HCEC 1CT (cell line): ENCODE measurements at regions not wholly inside any gene's neighbourhood (a gene's known extent, or its start where the extent isn't known, plus 50 kb on each side); places are given as distances from the start of the nearest gene placed in this dataset.

ENCODE experiments used
- DNase-seq: peaks from one replicate; pipeline ENCODE4 v3.0.0-alpha.2; 2017

GRCh38 chr15:100737214-100737613 is 134.8 kb downstream of the ASB7 start:
- DNase-seq = no peak

- no peak for DNase-seq
Observed at GRCh38 chr15:100738614-100739013, 136.2 kb downstream of the ASB7 start.

DNA sequence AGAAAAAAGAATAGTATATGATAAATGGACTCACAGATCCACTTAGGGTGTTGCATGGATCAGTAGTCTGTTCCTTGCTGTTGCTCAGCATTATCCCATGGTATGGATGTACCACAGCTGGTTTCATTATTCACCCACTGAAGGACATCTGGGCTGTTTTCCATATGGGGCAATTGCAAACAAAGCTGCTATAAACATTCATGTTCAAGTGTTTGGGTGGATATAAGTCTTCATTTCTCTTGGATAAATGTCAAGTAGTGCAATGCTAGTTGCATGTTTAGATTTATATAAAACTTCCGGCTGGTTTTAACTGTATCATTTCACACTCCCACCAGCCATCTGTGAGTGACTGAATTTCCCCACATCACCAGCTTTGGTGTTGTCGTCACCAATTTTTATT is 137.7 kb downstream of the ASB7 start:
- peak; percentile 62 for DNase-seq

- DNase-seq = no peak
Observed at GRCh38 chr15:100751585-100751984, 128.0 kb upstream of the ALDH1A3 start.

- no peak for DNase-seq
Observed at GRCh38 chr15:100753503-100753902, 126.1 kb upstream of the ALDH1A3 start.

DNA sequence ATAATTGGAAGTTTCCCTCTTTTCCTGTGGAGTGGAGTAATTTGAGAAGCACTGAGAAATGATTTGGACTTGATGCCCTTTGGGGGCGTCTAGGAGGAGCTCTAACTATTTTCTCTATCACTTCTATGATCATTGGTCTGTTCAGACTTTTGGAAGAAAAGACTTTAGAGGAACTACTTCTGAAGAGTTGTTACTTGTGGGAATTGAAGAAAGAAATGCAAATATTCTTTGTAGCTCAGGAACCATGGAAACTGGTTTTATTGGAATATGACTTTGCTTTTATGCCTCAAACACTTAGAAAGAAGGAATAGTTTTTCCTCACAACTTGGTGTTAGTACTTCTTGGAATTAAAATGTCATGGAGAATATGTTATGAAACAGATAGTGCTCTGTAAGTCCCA is 122.0 kb upstream of the ALDH1A3 start:
- no peak for DNase-seq

GRCh38 chr15:100758555-100758954 is 121.1 kb upstream of the ALDH1A3 start:
- no peak for DNase-seq

DNA sequence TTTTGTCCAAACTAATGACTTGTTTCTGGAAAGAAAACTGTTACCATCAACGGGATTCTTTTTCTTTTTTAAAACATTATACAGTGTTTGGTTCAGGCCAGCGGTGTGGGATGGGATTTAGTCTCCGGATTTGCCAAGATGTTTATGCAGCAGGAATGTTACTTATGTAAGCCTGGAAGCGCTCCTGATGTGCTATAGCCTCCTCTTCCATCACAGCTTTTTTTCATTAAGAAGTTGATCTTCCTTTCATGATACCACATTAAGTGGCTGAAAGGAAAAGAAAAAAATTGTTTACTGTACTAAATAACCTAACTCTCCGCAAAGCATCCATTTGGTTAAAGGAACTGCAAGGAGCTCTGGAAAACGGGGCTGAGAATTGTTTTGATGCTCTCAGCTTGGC is 120.5 kb upstream of the ALDH1A3 start:
- DNase-seq = peak; percentile 55

GRCh38 chr15:100759698-100760356 is 119.8 kb upstream of the ALDH1A3 start:
- DNase-seq = peak; percentile 66

DNA sequence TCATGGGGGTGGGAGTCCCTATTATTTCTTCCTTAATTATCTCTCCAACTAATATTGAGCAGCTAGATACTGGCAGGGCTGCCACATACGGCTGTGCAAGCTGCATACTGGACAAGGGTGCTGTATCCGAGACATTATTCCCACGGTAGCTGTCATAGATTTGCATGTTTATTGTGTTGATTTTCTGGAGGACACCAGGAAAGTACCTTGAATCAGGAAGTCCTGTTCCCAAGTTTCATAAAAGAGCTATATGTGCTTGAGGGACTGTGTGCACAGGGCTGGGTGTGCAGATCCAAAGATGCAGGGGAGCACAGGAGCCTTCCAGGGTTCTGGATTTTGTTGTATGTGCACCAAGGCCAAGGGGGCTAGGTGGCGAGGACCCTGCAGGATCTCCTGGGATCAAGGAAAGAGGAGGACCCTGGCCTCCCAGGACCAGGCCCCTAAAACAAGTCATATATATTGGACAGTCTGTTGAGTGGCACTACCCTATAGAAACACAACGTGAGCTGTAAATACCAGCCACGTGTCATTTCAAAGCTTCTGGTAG is 119.2 kb upstream of the ALDH1A3 start:
- no peak for DNase-seq

DNA sequence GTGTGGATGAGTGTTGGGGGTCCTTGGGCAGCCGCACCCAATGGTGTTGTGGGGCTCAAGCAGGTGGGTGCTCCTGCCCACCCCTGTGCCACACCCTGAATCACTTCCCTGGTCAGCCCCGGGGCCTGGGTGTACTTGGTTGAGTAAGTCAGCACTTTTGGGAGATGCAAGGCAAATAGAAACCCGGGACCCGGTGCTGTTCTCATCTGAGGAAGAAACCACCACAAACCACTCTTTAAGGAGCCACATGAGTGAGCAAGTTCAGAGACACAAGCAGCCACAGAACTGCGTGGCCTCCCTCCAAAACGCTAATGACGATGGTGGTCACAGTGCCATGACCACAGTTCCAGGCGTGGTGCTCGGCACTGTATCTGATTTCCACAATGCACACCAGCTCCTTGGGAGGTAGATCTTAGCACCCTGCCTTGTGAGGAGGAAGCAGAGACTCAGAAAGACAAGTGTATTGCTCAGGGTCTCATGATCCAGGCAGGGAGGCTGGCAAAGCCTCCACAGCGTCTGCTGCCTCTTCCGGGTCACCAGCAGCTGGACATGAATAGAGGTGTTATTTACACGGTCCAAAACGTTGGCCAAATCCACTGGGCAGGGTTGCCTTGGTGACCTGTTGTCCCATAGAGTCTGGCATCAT is 118.2 kb upstream of the ALDH1A3 start:
- DNase-seq = no peak

GRCh38 chr15:100762289-100762688 is 117.3 kb upstream of the ALDH1A3 start:
- DNase-seq = no peak

DNA sequence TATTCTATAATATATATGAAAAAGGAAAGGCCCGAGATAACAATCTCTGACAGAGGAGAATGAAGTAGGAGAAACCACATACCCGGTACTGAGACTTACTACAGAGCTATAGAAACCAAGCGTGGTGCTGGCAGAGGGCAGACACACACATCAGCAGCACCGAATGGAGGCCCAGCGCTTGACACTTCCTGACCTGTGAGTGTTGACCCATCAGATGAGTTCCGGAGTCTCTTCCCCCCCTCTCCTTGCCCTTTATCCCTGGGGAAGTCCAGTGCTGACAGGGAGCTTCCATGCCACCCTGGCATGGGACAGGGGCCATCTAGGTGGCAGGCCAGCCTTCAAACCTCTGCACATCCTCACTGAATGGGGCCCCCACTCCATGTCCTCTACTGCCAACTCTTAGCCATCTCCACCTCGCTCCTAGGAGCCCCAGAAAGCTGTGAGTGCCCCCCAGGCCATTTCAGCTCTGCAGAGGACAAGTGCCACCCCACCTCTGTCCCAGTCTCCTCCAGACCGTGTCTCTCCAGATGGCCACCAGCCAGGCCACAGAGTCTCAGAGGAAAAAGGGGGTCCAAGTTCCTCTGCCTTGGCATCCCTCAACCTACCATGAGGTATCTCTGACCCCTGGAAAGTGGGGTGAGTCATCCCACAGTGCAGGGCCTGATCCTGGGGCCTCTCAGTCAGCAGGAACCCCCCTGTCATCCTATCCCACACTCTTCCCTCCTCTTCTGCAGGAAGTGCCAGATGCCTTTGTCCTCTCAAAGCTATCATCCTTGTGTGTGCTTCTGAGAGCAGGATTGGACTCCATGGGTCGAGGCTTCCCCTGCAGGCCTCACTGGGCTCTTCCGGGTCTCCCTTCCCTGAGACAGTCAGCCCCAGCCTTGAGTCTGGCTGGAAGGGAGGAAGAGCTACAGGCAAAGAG is 116.5 kb upstream of the ALDH1A3 start:
- no peak for DNase-seq

DNA sequence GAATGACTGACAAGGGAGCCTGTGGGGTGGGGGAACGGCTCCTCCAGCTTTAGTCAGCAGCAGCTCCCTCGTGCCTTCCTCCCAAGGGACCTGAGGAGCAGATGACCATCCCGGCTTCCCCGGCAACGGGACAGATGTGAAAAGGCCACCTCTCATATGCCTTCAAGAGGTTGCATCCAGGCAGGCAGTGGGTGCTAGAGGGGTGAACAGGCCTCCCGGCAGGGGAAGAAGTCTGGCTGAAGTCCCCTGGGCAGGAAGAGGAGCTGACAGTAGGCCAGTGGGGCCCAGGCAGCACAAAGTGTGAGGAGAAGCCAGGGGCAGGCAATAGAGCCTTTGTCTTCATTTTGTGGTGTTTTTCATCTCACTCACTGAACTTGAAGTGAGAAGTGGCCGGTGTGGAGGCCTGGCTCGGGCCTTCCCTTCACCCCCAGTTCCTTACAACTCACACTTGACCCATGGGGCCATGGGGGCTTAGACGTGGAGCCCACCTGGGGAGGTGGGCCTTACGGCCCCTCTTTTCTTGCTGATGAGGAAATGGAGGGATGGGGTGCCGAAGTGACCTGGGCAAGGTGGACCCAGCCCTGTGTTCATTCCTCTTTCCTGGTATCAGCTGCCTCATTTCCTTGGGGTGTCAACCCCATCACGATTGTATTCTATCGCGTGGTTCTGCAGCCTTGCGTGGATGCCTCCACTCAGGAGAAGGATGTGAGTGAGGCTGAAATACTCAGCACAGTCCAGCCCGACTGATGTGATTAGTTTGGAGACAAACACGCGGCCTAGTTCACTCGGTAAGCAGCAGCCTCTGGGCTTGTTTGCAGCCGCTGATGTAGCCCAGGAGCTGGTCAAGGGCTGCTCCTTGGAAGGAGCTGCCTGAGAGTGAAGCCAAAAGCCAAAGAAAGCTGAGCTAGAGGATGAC is 115.5 kb upstream of the ALDH1A3 start:
- no peak for DNase-seq

GRCh38 chr15:100764778-100765466 is 114.7 kb upstream of the ALDH1A3 start:
- no peak for DNase-seq

GRCh38 chr15:100765467-100766241 is 114.0 kb upstream of the ALDH1A3 start:
- no peak for DNase-seq

GRCh38 chr15:100766243-100767000 is 113.2 kb upstream of the ALDH1A3 start:
- DNase-seq = no peak

DNA sequence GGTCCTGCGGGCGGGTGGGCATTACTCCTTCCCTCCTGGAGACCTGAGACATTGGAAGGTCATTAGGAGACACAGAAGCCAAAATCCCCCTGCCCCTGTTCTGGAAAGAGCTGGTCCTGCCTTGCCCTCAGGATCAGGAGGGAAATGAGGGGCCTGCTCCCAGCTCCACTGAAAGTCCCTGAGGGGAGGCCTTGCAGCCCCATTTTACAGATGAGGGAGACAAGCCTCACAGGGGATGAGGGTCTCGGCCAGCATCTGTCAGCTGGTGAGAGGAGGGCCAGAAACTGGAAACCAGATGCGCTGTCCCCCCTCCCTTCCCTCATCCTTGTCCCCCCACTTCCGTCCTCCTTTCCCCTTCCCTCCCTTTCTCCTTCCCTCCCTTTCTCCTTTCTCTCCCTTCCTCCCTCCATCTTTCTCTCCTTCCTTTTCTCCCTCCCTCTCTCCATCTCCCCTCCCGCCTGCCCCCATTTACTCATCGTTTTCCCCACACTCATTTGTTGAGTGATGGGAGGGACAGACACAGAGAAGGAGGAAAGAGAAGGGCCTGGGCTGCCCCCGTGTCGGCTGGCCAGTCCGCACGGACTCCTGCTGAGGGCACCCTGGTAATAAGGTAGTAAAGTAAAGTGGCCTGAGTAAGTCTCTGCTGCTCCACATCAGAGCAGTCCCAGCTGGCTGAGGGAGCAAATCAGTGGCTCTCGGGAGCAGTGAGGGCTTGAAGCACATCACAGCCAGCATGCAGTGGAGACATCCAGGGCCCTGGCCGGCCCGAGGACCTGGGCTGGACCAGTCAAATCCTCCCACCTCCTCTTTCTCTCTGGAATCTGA is 112.4 kb upstream of the ALDH1A3 start:
- DNase-seq = no peak

DNA sequence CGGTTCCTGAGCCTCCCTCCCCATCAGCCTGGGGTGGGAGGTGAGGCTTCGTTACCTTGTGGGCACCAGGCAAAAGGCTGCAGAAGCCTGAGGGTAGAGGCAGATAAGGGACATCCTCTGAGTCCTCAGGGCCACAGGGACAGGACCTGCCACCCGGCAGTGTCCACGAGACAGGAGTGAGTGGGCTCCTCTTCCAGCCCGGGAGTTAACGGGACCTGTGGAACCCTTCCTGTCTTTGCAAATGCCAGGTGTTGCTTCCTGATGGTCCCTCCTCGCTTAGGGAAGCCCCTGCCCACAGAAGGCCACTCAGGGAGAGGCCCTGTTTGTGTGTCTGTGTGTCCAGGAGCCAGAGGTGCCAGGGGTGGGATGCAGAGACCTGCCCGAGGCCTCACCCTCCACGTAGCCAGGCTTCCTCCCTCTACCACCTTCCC is 111.1 kb upstream of the ALDH1A3 start:
- DNase-seq = no peak
